ENCODE measurements at regions not wholly inside any gene's neighbourhood (a gene's known extent, or its start where the extent isn't known, plus 50 kb on each side); places are given as distances from the start of the nearest gene placed in this dataset.

GRCh38 chr7:45350896-45351295 lies 193.3 kb downstream of the RAMP3 start:
- H3K27me3 Mint-ChIP-seq (ENCODE audit: low read depth), result 0 out of 2 replicates have a peak, but pooled peaks cover 3% of the 10 kb centered on the region
- no peaks in the 10 kb centered on the region for H3K4me1 ChIP-seq (ENCODE audit: insufficient read depth, low read length)
- no peaks in the 10 kb centered on the region; a peak in 1 of 7 replicates for H3K36me3 Mint-ChIP-seq (ENCODE audit: insufficient read depth in 1 of 3, low read depth in 3 of 3)
- no peak for TF ChIP-seq CTCF (conservative IDR thresholded peaks at IDR 0.05)
- H3K27ac ChIP-seq (ENCODE audit: insufficient read length, low read depth, low read length), result no peak overlapping the region
- no peaks in the 10 kb centered on the region for H3K23me2 ChIP-seq (ENCODE audit: insufficient read length, low read depth, low read length, poor library complexity, severe bottlenecking)
- no peak overlapping the region for H4K91ac ChIP-seq (ENCODE audit: insufficient read length, low read depth, low read length)
- H2BK20ac ChIP-seq (ENCODE audit: low read depth, low read length, poor library complexity, severe bottlenecking), result no peak overlapping the region
- H3K14ac ChIP-seq (ENCODE audit: insufficient read depth, low read length), result no peak overlapping the region
- no peak overlapping the region for H3K9ac ChIP-seq (ENCODE audit: extremely low read depth, insufficient read length, low read length)
- H3K56ac ChIP-seq (ENCODE audit: insufficient read length, low read depth, low read length), result no peak overlapping the region
- no peak overlapping the region for H4K5ac ChIP-seq (ENCODE audit: insufficient read length, low read depth, low read length)
- H2BK15ac ChIP-seq (ENCODE audit: low read depth, low read length), result no peak overlapping the region
- H3K9me3 Mint-ChIP-seq, result no peaks in the 10 kb centered on the region
- peaks cover 5 to 9% of the 10 kb centered on the region in 2 experiments; a peak in 3 of 4 replicates for H3K4me1 Mint-ChIP-seq
- no peak overlapping the region for H3K27ac Mint-ChIP-seq
- H3K79me2 ChIP-seq (ENCODE audit: insufficient read depth, low read length), result no peaks in the 10 kb centered on the region
- H2BK120ac ChIP-seq (ENCODE audit: low read depth, low read length, poor library complexity, severe bottlenecking), result no peak overlapping the region
- H3T11ph ChIP-seq (ENCODE audit: low read length), result no peak overlapping the region
- no peak overlapping the region for H2AFZ ChIP-seq (ENCODE audit: low read length)
- no peak overlapping the region for H3K18ac ChIP-seq (ENCODE audit: insufficient read length, low read depth, low read length)
- no peak overlapping the region for H4K8ac ChIP-seq (replicated peaks; ENCODE audit: insufficient read length, low read depth, low read length)
- no peak overlapping the region for H2BK5ac ChIP-seq (ENCODE audit: insufficient read length, low read length)
- H3K4me3 Mint-ChIP-seq, result no peak overlapping the region
- WGBS (ENCODE audit: extremely low coverage, insufficient read length, low lambda C conversion rate), result no CpG with 5 or more reads among the region's 3 CpGs
- no peaks in the 10 kb centered on the region for H4K20me1 ChIP-seq (ENCODE audit: control insufficient read depth, insufficient read depth, insufficient read length)
- H2AK5ac ChIP-seq (ENCODE audit: insufficient read length, low read length), result no peak overlapping the region
- H3K4me2 ChIP-seq (ENCODE audit: insufficient read depth, insufficient read length, low read length), result no peak overlapping the region
- no peak overlapping the region for H3K4ac ChIP-seq (ENCODE audit: low read depth, low read length)
- no peaks in the 10 kb centered on the region for H3K9me3 ChIP-seq (ENCODE audit: control insufficient read depth, low read depth, low read length)
- no peaks in the 10 kb centered on the region for H3K27me3 ChIP-seq (ENCODE audit: insufficient read depth, low read length)
- no peaks in the 10 kb centered on the region for H3K79me1 ChIP-seq (ENCODE audit: insufficient read depth, low read depth, low read length, poor library complexity, severe bottlenecking)
- H3K23ac ChIP-seq (ENCODE audit: insufficient read length, low read depth, low read length), result no peak overlapping the region
- H2BK12ac ChIP-seq (ENCODE audit: insufficient read length, low read depth, low read length), result no peak overlapping the region
- DNase-seq, result no peak
